ENCODE measurements at regions not wholly inside any gene's neighbourhood (a gene's known extent, or its start where the extent isn't known, plus 50 kb on each side); places are given as distances from the start of the nearest gene placed in this dataset.

GRCh38 chr4:142917678-142918077 lies 71.6 kb upstream of the INPP4B start:
- Histone ChIP-seq H3K4me1 (ENCODE audit: insufficient read depth, low read length) (no peaks in the 10 kb centered on the region), H3K9me3 (ENCODE audit: insufficient read depth, low read length, severe bottlenecking) (no peaks in the 10 kb centered on the region), H3K9ac (ENCODE audit: low read depth, low read length) (no peak overlapping the region), H3K27me3 (ENCODE audit: insufficient read depth, low read length, poor library complexity) (peaks cover 7% of the 10 kb centered on the region), H4K20me1 (ENCODE audit: insufficient read depth, low read length) (no peaks in the 10 kb centered on the region), H3K4me2 (ENCODE audit: insufficient read depth, low read length) (no peak overlapping the region), H3K36me3 (ENCODE audit: insufficient read depth, low read length) (no peaks in the 10 kb centered on the region), H3K4me3 (ENCODE audit: low read depth in 1 of 2, low read length in 2 of 2) (no peak overlapping the region), H3K27ac (ENCODE audit: low read length) (no peak overlapping the region), H3K79me2 (ENCODE audit: insufficient read depth, low read length) (no peaks in the 10 kb centered on the region), H2AFZ (ENCODE audit: low read depth, low read length) (no peak overlapping the region)
- ATAC-seq (ENCODE audit: insufficient read depth, low read depth) (no peak), DNase-seq (no peak)
- TF ChIP-seq EZH2 (IDR thresholded peaks at IDR 0.05; ENCODE audit: borderline replicate concordance, low read depth, low read length, severe bottlenecking) = no peak
- TF ChIP-seq CTCF (IDR thresholded peaks at IDR 0.05; ENCODE audit: borderline replicate concordance, extremely low read depth, low read length, poor library complexity, severe bottlenecking) = no peak

GRCh38 chr4:142922720-142923119 lies 76.6 kb upstream of the INPP4B start:
- peaks cover 7% of the 10 kb centered on the region for H3K27me3 ChIP-seq (ENCODE audit: insufficient read depth, low read length, poor library complexity)
- no peak overlapping the region for H3K4me2 ChIP-seq (ENCODE audit: insufficient read depth, low read length)
- no peaks in the 10 kb centered on the region for H3K36me3 ChIP-seq (ENCODE audit: insufficient read depth, low read length)
- no peaks in the 10 kb centered on the region for H3K79me2 ChIP-seq (ENCODE audit: insufficient read depth, low read length)
- no peak overlapping the region for H3K27ac ChIP-seq (ENCODE audit: low read length)
- no peak overlapping the region for H3K4me3 ChIP-seq (ENCODE audit: low read depth in 1 of 2, low read length in 2 of 2)
- H3K9me3 ChIP-seq (ENCODE audit: insufficient read depth, low read length, severe bottlenecking) = no peaks in the 10 kb centered on the region
- H3K9ac ChIP-seq (ENCODE audit: low read depth, low read length) = no peak overlapping the region
- TF ChIP-seq CTCF (IDR thresholded peaks at IDR 0.05; ENCODE audit: borderline replicate concordance, extremely low read depth, low read length, poor library complexity, severe bottlenecking) = no peak
- no peak for TF ChIP-seq EZH2 (IDR thresholded peaks at IDR 0.05; ENCODE audit: borderline replicate concordance, low read depth, low read length, severe bottlenecking)
- H2AFZ ChIP-seq (ENCODE audit: low read depth, low read length) = no peak overlapping the region
- DNase-seq (no peak), ATAC-seq (ENCODE audit: insufficient read depth, low read depth) (no peak)
- H3K4me1 ChIP-seq (ENCODE audit: insufficient read depth, low read length) = no peaks in the 10 kb centered on the region
- H4K20me1 ChIP-seq (ENCODE audit: insufficient read depth, low read length) = no peaks in the 10 kb centered on the region

GRCh38 chr4:142923619-142924018 lies 77.5 kb upstream of the INPP4B start:
- Histone ChIP-seq H3K4me3 (ENCODE audit: low read depth in 1 of 2, low read length in 2 of 2) (no peak overlapping the region), H2AFZ (ENCODE audit: low read depth, low read length) (no peak overlapping the region), H3K79me2 (ENCODE audit: insufficient read depth, low read length) (no peaks in the 10 kb centered on the region), H3K27ac (ENCODE audit: low read length) (no peak overlapping the region), H3K4me2 (ENCODE audit: insufficient read depth, low read length) (no peak overlapping the region), H3K9me3 (ENCODE audit: insufficient read depth, low read length, severe bottlenecking) (no peaks in the 10 kb centered on the region), H3K9ac (ENCODE audit: low read depth, low read length) (no peak overlapping the region), H4K20me1 (ENCODE audit: insufficient read depth, low read length) (no peaks in the 10 kb centered on the region), H3K4me1 (ENCODE audit: insufficient read depth, low read length) (no peaks in the 10 kb centered on the region), H3K27me3 (ENCODE audit: insufficient read depth, low read length, poor library complexity) (peaks cover 7% of the 10 kb centered on the region), H3K36me3 (ENCODE audit: insufficient read depth, low read length) (no peaks in the 10 kb centered on the region)
- TF ChIP-seq CTCF (IDR thresholded peaks at IDR 0.05; ENCODE audit: borderline replicate concordance, extremely low read depth, low read length, poor library complexity, severe bottlenecking) = no peak
- TF ChIP-seq EZH2 (IDR thresholded peaks at IDR 0.05; ENCODE audit: borderline replicate concordance, low read depth, low read length, severe bottlenecking) = no peak
- DNase-seq (no peak), ATAC-seq (ENCODE audit: insufficient read depth, low read depth) (no peak)

GRCh38 chr4:142925161-142925560 lies 79.1 kb upstream of the INPP4B start:
- Histone ChIP-seq H3K4me3 (ENCODE audit: low read depth in 1 of 2, low read length in 2 of 2) (no peak overlapping the region), H3K4me1 (ENCODE audit: insufficient read depth, low read length) (no peaks in the 10 kb centered on the region), H3K79me2 (ENCODE audit: insufficient read depth, low read length) (no peaks in the 10 kb centered on the region), H3K36me3 (ENCODE audit: insufficient read depth, low read length) (no peaks in the 10 kb centered on the region), H3K9ac (ENCODE audit: low read depth, low read length) (no peak overlapping the region), H3K4me2 (ENCODE audit: insufficient read depth, low read length) (no peak overlapping the region), H3K9me3 (ENCODE audit: insufficient read depth, low read length, severe bottlenecking) (no peaks in the 10 kb centered on the region), H4K20me1 (ENCODE audit: insufficient read depth, low read length) (no peaks in the 10 kb centered on the region), H3K27ac (ENCODE audit: low read length) (no peak overlapping the region), H2AFZ (ENCODE audit: low read depth, low read length) (no peak overlapping the region), H3K27me3 (ENCODE audit: insufficient read depth, low read length, poor library complexity) (peaks cover 4% of the 10 kb centered on the region)
- no peak for TF ChIP-seq CTCF (IDR thresholded peaks at IDR 0.05; ENCODE audit: borderline replicate concordance, extremely low read depth, low read length, poor library complexity, severe bottlenecking)
- TF ChIP-seq EZH2 (IDR thresholded peaks at IDR 0.05; ENCODE audit: borderline replicate concordance, low read depth, low read length, severe bottlenecking) = no peak
- no peak for ATAC-seq (ENCODE audit: insufficient read depth, low read depth)
- DNase-seq = no peak
